ENCODE measurements at regions not wholly inside any gene's neighbourhood (a gene's known extent, or its start where the extent isn't known, plus 50 kb on each side); places are given as distances from the start of the nearest gene placed in this dataset.

GRCh38 chr1:88035578-88035977 lies 648.5 kb upstream of the PKN2 start:
- DNase-seq, result no peak

DNA sequence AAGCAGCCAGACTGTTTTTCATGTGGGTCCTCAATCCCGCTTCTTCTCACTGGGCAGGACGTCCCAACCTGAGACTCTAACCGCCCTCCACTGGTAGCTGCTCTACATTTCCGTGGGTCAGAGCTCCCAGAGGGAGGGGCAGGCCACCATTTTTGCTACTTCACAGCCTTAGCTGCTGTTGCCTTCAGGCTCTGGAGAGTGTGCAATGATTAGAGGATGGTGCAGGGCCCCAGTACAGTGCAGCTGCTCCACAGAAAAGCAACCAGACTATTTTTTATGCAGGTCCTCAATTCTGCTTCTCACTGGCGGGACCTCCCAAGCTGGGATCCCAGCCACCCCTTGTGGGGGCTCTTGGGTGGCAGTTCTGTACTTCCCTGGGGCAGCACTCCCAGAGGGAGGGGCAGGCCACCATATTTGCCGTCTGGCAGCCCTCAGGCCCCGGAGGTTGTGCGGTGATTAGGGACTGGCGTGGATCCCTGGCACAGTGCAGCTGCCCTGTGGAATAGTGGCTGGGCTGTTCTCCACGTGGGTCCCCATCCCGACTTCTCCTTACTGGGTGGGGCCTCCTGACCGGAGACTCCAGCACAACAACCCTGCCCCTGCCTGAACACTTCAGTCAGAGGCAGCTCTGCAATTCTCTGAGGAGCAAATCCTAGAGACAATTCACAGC lies 647.6 kb upstream of the PKN2 start:
- DNase-seq, result no peak

GRCh38 chr1:88039240-88039639 lies 644.8 kb upstream of the PKN2 start:
- DNase-seq, result no peak

DNA sequence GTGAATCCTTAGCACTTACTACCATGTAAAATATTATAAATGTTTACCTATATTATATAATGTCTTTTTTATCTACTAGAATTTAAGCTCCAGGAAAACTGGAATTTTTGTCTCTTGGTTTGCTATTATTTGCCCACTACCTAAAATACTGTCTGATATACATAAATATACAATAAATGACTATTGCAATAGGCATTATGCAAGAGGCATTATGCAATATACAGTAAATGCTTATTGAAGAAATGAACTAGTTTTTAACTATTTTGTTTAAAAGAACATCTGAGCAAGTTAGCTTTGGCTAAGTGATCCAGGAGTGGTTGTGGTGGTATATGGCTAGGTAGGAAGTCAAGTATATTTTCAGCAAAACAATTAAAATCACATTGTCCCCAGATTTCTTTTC lies 640.2 kb upstream of the PKN2 start:
- no peak for DNase-seq

- DNase-seq, result no peak
These were observed 631.9 kb upstream of the PKN2 start for GRCh38 chr1:88052167-88052566.

- DNase-seq, result no peak
These were observed 631.0 kb upstream of the PKN2 start for GRCh38 chr1:88053065-88053464.

DNA sequence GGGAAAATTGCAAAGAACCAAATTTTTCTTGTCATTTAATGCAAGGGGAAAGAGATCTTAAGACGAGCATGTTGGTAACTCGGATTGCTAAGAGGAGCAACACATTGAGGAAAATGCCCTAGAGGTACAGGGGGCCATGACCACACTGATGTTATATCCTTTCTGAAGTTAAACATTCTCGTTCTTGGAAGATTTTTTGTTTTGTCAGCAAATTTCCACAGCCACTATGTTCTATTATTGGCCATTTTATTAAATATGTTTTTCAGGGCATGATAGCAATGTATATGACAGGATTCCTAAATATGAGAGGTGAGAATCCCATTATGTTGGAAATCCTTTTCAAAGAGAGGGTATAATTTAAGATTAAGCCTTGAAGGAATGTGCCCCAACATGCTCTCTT lies 627.2 kb upstream of the PKN2 start:
- DNase-seq, result no peak

- no peak for DNase-seq
These were observed 625.9 kb upstream of the PKN2 start for GRCh38 chr1:88058205-88058604.

DNA sequence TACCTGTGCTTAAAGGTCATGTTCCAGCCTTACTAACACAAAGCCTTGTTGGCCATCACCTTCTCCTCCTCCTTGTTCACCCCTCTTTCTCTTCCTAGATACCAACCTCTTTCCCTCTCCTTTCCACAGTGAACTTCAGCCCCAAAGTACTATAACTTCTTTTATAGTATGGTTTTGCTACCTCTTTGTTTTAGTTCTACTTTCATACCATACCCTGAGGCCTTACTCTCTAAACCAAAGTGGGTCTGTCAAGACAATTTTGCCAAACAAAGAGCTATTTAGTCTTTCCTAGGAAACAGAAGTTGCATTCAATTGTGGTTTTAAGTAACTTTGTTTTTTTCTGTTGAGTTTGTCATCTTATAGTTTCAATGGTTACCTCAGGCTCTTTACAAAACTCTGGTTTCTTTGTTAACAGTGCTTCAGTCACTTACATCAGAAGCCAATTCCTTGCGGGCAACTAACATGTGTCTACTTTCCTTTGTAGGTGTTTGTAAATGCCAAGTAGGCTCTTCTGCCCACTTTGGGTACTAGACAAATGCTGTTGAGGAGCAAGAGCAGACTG lies 623.9 kb upstream of the PKN2 start:
- DNase-seq, result no peak

- DNase-seq, result no peak
These were observed 623.2 kb upstream of the PKN2 start for GRCh38 chr1:88060750-88061491.

DNA sequence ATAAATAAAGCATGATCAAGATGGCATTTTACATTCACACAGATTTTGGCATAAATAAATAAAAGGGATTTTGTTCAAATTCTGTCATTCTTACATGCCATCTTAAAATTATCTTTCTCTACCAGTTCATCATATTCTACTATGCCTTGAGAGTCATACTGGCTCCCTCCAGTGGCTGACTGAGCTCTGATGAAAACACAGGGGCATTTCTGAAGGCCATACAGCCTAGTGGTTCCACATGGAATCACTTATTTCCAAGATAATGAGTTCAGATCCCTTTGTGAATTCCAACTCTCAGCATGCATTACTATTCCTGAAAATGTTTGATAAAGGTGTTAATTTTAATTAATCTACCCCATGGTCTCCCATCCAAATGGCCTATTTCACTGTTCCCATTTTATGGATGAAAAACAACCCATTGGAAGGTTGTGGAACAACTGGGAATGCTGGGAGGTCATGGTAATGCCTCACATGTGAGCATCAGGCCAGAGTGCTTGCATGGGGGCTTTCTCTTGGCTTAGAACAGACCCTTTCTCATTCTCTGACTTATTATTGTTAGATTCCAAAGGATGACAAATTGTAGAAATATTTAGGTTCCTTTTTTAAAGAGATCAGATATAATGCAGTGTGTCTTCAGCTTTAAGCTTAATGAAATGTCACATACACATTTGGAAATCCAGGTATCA lies 622.4 kb upstream of the PKN2 start:
- DNase-seq, result no peak

DNA sequence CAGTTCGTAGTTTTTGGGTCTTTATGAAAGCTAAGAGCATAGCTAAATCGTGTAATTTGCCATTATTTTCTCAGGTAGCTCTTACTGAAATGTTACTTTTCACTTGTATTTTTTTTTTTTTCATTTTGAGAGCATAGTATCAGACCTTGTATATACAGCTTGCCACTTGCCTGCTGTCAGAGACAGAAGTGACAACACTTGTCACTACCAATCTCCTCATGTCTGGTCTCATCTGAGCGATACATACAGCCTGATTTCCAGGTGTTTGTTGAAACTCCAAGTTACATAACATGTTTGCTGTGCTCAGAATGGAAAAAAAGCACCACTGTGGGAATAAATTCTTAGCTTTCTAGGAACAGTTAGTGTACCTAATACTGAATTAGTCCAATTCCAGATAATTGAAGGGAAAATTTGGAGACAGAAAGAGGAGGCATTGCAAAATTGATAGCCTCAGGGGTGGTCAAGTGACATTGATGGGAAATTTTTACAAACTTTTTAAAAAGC lies 621.4 kb upstream of the PKN2 start:
- DNase-seq, result no peak

GRCh38 chr1:88063605-88064004 lies 620.5 kb upstream of the PKN2 start:
- DNase-seq, result no peak

DNA sequence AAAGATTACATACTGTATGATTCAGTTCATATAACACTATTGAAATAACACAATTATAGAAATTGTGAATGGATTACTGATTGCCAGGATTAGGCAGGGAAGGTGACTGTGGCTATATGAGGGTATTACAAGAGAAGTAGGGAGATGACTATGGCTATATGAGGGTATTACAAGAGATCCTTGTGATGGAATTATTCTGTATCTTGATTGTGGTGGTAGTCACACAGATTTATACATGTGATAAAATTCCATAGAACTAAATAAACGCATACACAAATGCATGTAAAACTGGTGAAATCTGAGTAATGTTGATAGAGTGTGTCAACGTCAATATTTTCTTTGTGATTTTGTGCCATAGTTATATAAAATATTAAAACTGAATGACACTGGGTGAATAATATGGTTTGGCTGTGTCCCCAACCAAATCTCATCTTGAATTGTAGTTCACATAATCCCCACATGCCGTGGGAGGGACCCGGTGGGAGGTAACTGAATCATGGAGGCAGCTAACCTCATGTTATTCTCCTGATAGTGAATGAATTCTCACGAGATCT lies 615.6 kb upstream of the PKN2 start:
- no peak for DNase-seq

DNA sequence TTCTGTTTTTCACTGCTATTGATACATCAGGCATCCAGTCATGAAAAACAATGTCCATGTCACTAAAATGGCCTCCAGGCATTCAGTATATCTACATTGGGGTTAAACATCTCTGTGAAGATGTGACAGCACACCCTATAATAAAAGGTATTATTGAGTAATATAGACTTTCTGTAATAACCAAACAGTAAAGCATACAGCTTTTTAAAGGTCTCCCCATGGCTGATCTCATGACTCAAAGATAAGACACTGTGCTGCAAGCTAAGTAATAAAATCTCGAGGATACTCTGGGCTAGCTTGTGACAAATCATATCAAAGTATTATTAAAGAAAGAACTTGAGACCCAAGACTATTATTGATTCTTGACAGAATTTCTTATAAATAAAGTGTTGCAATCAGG lies 613.1 kb upstream of the PKN2 start:
- no peak for DNase-seq

- no peak for DNase-seq
These were observed 609.4 kb upstream of the PKN2 start for GRCh38 chr1:88074661-88075060.

DNA sequence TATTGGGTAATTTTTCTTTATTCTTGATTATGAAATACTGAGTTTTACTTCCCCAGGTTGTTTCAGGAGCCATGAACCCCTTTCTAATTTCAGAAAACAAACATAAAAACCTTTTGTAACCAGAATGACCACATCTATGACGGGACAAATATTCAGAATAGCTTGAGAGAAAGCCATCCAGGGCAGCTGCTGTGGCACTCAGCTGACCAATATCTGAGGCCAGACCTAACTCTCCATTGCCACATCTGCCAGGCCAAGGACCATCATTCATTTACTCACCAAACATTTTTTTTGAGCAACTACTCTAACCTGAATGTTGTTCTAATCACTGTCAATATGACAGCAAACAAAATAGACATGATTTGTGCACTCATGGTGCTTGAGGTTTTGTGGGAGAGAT lies 608.3 kb upstream of the PKN2 start:
- DNase-seq, result no peak

- no peak for DNase-seq
These were observed 605.0 kb upstream of the PKN2 start for GRCh38 chr1:88079036-88079435.

- no peak for DNase-seq
These were observed 603.2 kb upstream of the PKN2 start for GRCh38 chr1:88080875-88081274.

- DNase-seq, result no peak
These were observed 595.6 kb upstream of the PKN2 start for GRCh38 chr1:88088481-88088880.

DNA sequence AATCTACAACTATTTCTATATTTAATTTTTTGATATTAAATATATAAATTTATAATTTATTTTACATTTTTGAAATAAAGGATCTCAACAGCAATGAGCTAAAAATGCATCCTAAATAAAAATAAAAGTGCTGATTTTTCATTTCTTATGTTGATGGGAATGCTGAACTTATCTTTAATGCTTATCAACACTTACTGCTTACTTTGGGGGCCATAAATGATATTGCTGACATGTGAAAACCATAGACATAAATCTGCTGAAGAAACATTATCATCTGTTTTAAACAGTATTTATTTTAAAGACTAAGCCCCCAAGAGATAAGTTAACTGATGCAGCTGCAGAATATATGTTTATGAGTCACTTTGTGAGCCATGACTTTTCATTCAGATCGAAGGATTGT lies 594.1 kb upstream of the PKN2 start:
- no peak for DNase-seq

- DNase-seq, result no peak
These were observed 585.2 kb upstream of the PKN2 start for GRCh38 chr1:88098881-88099280.

- no peak for DNase-seq
These were observed 583.0 kb upstream of the PKN2 start for GRCh38 chr1:88101041-88101440.
